ENCODE measurements at regions not wholly inside any gene's neighbourhood (a gene's known extent, or its start where the extent isn't known, plus 50 kb on each side); places are given as distances from the start of the nearest gene placed in this dataset.
A peak's percentile ranks its signal among the peaks of the same experiment; 100 is the strongest.
"Not testable (repeated sequence)": the region's sequence is repeated elsewhere in the genome, so short reads cannot be mapped to it uniquely, and the experiment has no call there.

- no peak for DNase-seq (ENCODE audit: low read depth)
These were observed 120.1 kb upstream of the CSNK1A1L start for GRCh38 chr13:37225414-37226070.

DNA sequence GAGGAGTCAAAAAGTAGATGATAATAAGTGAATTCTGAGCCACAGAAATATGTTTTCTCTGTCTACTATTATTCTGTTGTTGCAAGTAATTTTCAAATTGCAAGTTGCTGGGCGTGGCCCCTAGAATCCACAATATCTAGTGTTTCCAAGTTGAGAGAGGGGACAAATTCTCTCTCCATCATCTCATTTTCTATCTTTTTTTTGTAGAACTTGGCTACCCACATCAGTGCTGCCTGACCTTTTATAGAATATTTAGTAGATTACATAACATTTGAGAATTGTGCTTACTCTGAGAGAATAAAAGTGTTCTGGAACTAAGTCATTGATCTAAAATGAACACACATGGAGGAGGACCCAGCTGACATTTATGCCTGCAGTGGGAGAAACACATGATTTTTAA, 110.9 kb upstream of the CSNK1A1L start:
- DNase-seq (ENCODE audit: low read depth): no peak

GRCh38 chr13:37212826-37213225, 107.4 kb upstream of the CSNK1A1L start:
- DNase-seq (ENCODE audit: low read depth): no peak

DNA sequence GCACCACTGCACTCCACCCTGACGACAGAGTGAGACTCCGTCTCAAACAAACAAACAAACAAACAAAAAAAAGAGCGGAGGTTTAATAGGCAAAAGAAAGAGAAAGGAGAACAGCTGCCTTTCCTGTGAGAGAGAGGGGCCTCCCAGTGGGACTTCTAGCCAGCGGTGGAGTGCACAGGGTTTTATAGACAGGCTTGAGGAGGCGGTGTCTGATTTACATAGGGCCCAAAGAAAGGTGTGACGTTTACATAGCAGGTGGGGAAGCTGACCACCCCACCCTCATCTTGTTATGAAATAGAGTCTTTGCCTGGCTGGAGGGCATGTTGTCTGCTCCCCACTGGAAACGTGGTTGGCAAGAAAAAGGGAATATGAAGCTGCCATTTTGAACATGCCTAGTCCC, 106.0 kb upstream of the CSNK1A1L start:
- DNase-seq (ENCODE audit: low read depth): no peak

- DNase-seq (ENCODE audit: low read depth): no peak
These were observed 104.4 kb upstream of the CSNK1A1L start for GRCh38 chr13:37209621-37210580.

DNA sequence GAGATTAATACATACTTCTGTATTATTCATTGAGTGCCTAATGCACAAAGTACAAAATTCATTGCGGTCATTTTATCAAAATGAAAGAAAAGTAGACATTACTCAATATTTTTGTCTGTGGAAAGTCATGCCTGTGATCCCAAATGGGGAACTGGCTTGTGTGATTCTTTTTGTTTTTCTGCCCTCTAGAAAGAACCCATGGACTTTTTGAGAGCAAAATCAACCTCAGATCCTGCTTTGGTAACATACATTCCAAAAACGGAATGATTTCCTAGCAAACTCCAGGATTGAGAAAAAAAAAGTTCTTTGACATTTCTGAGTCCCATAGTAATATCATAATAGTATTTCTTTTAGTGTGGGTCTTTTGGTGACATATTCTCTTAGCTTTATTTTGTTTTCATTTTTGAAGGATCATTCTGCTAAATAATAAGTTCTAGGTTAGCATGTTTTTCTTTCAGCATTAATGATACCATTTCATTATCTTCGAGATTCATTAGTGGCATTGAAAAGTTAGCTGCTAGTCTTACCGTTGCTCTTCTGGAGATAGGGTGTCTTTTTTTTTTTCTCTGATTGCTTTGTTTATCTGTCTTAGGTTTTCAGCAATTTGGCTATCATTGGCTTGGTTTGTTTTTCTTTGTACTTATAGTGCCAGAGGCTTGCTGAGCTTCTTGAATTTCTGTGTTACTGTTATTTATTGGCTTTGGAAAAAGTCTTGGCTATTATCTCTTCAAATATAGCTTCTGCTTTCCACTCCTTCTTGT, 102.4 kb upstream of the CSNK1A1L start:
- DNase-seq (ENCODE audit: low read depth): no peak

DNA sequence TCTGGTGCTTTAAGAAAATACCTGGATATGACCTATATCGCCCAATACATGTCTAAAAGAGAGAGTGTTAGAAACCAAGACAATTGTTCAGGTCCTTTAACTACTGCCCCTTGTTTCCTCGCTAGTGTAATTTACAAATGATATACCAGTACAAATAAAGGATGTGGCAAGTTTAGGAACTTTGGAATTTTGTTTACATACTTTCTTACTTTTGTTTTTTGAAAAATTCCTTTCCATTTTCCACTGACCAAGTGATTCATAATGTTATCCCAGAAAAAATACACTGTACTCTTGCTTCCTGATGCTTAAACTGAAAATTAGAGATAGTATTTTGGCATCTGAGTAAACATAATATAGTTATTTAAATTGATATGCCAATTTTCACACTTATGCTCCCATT, 96.8 kb upstream of the CSNK1A1L start:
- DNase-seq (ENCODE audit: low read depth): no peak

DNA sequence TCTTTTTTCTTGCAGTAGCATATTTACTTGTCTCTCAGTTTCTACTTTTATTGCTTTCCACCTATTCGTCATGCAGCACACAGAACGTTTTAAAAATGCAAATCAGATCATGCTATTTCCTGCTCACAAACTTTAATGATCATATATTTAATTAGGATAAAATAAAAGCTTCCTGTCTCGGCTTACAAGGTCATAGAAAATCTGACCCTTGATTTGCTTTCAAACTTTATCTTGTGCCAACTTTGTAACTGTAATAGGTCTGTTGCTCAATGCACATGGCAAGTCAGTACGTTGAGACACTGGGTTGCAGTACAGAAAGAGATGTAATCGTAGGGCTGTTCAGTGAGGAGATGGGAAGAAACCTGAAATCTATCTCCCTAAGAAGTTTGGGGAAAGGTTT, 95.6 kb upstream of the CSNK1A1L start:
- no peak for DNase-seq (ENCODE audit: low read depth)

GRCh38 chr13:37198629-37199028, 93.2 kb upstream of the CSNK1A1L start:
- DNase-seq (ENCODE audit: low read depth): no peak

- DNase-seq (ENCODE audit: low read depth): no peak
These were observed 90.2 kb upstream of the CSNK1A1L start for GRCh38 chr13:37195621-37196020.

DNA sequence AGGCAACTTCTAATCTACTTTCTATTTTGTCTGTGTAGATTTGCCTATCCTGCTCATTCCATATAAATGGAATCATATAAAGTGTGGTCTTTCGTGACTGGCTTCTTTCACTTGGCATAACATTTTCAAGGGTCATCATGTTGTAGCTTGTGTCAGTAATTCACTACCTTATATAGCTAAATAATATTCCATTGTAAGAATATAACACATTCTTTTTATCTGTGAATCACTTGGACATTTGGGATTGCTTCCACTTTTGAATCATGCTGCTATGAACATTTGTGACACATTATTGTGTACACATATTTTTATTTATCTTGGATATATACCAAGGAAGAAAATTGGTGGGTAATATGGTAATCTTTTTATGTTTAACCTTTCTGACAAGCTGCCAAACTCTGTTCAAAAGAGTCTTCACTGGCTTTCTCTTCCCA, 89.0 kb upstream of the CSNK1A1L start:
- DNase-seq (ENCODE audit: low read depth): peak; percentile 40

DNA sequence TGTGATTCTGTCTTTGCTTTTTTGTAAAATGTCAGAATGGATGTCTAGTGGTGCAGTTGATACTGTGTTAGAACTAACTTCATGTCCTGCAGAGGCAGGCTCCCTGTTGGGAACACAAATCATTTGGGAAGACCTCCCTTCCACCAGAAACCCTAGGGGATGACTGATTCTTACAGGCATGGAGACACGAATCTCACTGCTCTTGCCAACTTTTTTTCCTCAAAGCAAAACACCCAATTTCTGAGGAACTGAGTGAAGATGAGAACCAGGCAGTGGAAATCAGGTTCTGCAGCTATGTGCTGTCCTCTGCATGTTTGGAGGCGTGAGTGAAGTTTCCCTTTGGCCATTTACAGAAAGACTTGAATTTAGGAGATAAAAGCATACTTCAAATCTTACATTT, 87.5 kb upstream of the CSNK1A1L start:
- no peak for DNase-seq (ENCODE audit: low read depth)

DNA sequence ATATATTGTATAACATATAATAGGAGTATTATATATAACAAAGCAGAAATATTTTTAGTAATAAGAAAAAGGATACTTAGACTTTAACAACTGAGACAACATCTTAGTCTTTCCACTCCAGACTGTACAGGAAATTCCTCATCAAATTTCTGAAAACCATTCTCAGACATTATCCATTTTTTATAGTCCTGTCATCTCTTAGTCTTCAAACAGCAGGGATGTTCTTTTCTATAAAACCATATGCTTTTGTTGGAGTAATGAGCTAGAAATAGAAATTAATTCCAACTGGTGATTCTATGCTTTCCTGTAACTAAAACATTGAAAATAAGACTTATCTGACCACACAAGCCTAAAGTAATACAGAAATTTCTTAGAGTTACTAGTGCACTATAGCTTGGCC, 82.2 kb upstream of the CSNK1A1L start:
- no peak for DNase-seq (ENCODE audit: low read depth)

- DNase-seq (ENCODE audit: low read depth): no peak
These were observed 81.6 kb upstream of the CSNK1A1L start for GRCh38 chr13:37187105-37187504.

- DNase-seq (ENCODE audit: low read depth): no peak
These were observed 76.2 kb upstream of the CSNK1A1L start for GRCh38 chr13:37181620-37182019.

DNA sequence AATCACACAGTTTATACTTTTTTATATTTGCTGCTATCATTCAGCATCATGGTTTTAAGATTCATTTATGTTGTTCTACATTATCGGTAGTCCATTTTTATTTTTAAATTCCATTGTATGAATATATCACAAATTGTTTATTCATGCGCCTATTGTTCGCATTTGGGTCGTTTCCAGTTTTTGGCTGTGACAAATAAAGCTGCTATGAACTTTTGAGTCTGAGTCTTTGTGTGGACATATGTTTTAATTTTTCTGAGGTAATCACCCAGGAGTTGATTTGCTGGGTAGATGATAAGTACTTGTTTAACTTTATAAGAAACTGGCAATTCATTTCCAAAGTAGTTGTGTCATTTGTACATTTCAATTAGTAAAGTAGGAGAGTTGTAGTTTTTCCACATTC, 74.2 kb upstream of the CSNK1A1L start:
- no peak for DNase-seq (ENCODE audit: low read depth)

GRCh38 chr13:37177125-37177524, 71.7 kb upstream of the CSNK1A1L start:
- no peak for DNase-seq (ENCODE audit: low read depth)

- DNase-seq (ENCODE audit: low read depth): no peak
These were observed 70.5 kb upstream of the CSNK1A1L start for GRCh38 chr13:37175996-37176395.

DNA sequence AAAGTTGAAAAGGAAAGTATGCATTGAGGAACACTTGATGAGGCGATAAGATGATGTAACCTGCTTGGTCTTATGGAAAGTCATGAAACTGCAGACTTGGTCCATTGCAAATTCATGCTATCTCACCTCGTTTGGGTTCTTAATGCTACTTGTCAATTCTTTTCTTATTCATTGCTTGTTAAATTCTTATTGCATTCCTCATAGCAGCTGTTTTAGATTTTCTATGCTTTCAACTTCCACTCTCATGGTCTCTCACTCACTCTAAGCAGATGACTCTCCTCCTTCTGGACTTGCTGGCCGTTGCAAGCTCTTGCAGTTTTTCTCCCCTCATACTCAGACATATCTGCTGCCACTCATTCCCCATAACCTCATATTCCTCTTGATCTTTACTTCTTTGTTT, 67.8 kb upstream of the CSNK1A1L start:
- DNase-seq (ENCODE audit: low read depth): no peak

- not testable (repeated sequence) for DNase-seq (ENCODE audit: low read depth)
These were observed 66.8 kb upstream of the CSNK1A1L start for GRCh38 chr13:37172226-37172625.

GRCh38 chr13:37168926-37169325, 63.5 kb upstream of the CSNK1A1L start:
- DNase-seq (ENCODE audit: low read depth): no peak

- DNase-seq (ENCODE audit: low read depth): no peak
These were observed 62.7 kb upstream of the CSNK1A1L start for GRCh38 chr13:37168151-37168550.

DNA sequence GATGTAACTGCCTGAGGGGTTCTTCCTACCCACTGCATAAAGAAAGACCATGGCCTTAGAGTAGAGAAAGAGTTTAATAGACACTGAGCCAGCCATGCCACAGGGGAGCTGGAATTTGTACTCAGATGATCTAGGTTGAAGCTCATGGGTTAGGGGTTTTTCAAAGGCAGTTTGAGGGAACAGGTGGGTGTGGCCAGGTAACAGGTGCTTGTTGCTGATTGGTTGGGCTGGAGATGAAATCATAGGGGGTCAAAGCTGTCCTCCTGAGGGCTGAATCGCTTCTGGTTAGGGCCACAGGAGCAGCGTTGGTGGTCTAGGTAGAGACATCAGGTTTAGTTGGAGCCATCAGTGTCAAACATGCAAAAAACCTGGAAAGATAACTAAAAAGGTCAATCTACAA, 59.2 kb upstream of the CSNK1A1L start:
- no peak for DNase-seq (ENCODE audit: low read depth)

All from HS-27A (cell line).